ENCODE measurements at regions not wholly inside any gene's neighbourhood (a gene's known extent, or its start where the extent isn't known, plus 50 kb on each side); places are given as distances from the start of the nearest gene placed in this dataset.

GRCh38 chr4:187118602-187119120 is 395.0 kb upstream of the FAT1 start:
- intact Hi-C loops (cut with micrococcal nuclease) = no loop called here
- no peak for TF ChIP-seq CTCF (IDR thresholded peaks at IDR 0.05)
- Mint-ChIP-seq H3K27me3 (no peaks in the 10 kb centered on the region), H3K9me3 (peaks cover 5% of the 10 kb centered on the region), H3K4me3 (no peak overlapping the region), H3K4me1 (no peaks in the 10 kb centered on the region), H3K36me3 (ENCODE audit: low read depth) (no peaks in the 10 kb centered on the region), H3K27ac (no peak overlapping the region)
- ATAC-seq (ENCODE audit: low read depth) (no peak), DNase-seq (no peak)
- ChIA-PET POLR2A (no interaction called here), CTCF (no interaction called here)

GRCh38 chr4:187124331-187124730 is 400.7 kb upstream of the FAT1 start:
- ATAC-seq (ENCODE audit: low read depth) = no peak
- Mint-ChIP-seq H3K27ac (no peak overlapping the region), H3K27me3 (no peaks in the 10 kb centered on the region), H3K4me1 (no peaks in the 10 kb centered on the region), H3K36me3 (ENCODE audit: low read depth) (no peaks in the 10 kb centered on the region), H3K4me3 (no peak overlapping the region), H3K9me3 (peaks cover 10% of the 10 kb centered on the region)
- ChIA-PET CTCF (no interaction called here), POLR2A (no interaction called here)
- no peak for DNase-seq
- no peak for TF ChIP-seq CTCF (IDR thresholded peaks at IDR 0.05)
- intact Hi-C loops (cut with micrococcal nuclease) = no loop called here

- ATAC-seq (ENCODE audit: low read depth) = no peak
- no peak overlapping the region for H3K27ac Mint-ChIP-seq
- ChIA-PET CTCF (no interaction called here), POLR2A (no interaction called here)
- H3K4me1 Mint-ChIP-seq = no peaks in the 10 kb centered on the region
- no peak for TF ChIP-seq CTCF (IDR thresholded peaks at IDR 0.05)
- H3K27me3 Mint-ChIP-seq = no peaks in the 10 kb centered on the region
- H3K4me3 Mint-ChIP-seq = no peak overlapping the region
- no peaks in the 10 kb centered on the region for H3K36me3 Mint-ChIP-seq (ENCODE audit: low read depth)
- no peak for DNase-seq
- intact Hi-C loops (cut with micrococcal nuclease) = no loop called here
- H3K9me3 Mint-ChIP-seq = peaks cover 10% of the 10 kb centered on the region
Observed at GRCh38 chr4:187125062-187125461, 401.4 kb upstream of the FAT1 start.

GRCh38 chr4:187127456-187127855 is 403.8 kb upstream of the FAT1 start:
- Mint-ChIP-seq H3K4me3 (no peak overlapping the region), H3K27me3 (no peaks in the 10 kb centered on the region), H3K36me3 (ENCODE audit: low read depth) (no peaks in the 10 kb centered on the region), H3K4me1 (no peaks in the 10 kb centered on the region), H3K27ac (no peak overlapping the region), H3K9me3 (peaks cover 12% of the 10 kb centered on the region)
- DNase-seq = no peak
- ChIA-PET CTCF (no interaction called here), POLR2A (no interaction called here)
- intact Hi-C loops (cut with micrococcal nuclease) = no loop called here
- ATAC-seq (ENCODE audit: low read depth) = no peak
- no peak for TF ChIP-seq CTCF (IDR thresholded peaks at IDR 0.05)

- Mint-ChIP-seq H3K27me3 (no peaks in the 10 kb centered on the region), H3K4me1 (no peaks in the 10 kb centered on the region), H3K36me3 (ENCODE audit: low read depth) (no peaks in the 10 kb centered on the region), H3K27ac (no peak overlapping the region), H3K9me3 (peaks cover 12% of the 10 kb centered on the region), H3K4me3 (no peak overlapping the region)
- no peak for DNase-seq
- TF ChIP-seq CTCF (IDR thresholded peaks at IDR 0.05) = no peak
- no peak for ATAC-seq (ENCODE audit: low read depth)
- intact Hi-C loops (cut with micrococcal nuclease) = no loop called here
- ChIA-PET CTCF (no interaction called here), POLR2A (no interaction called here)
Observed at GRCh38 chr4:187128222-187128621, 404.6 kb upstream of the FAT1 start.
